Subcutaneous abdominal adipose tissue (tissue), 5 donors: ENCODE measurements at regions not wholly inside any gene's neighbourhood (a gene's known extent, or its start where the extent isn't known, plus 50 kb on each side); places are given as distances from the start of the nearest gene placed in this dataset.

ENCODE experiments used
- H3K27ac ChIP-seq: one replicate; pipeline ENCODE4 v1.7.0; 2013; ENCODE audit warnings: low read depth, mild to moderate bottlenecking, inconsistent platforms, low read length, moderate library complexity
- H3K27me3 ChIP-seq, 5 donors: one replicate each; pipeline ENCODE4 v1.7.0; 2013; ENCODE audit warnings: low read length in 5 of 5, inconsistent platforms in 1 of 5; ENCODE audit not compliant: control insufficient read depth in 5 of 5, insufficient read depth in 4 of 5
- H3K36me3 ChIP-seq, 5 donors: one replicate each; pipeline ENCODE4 v1.7.0; 2013; ENCODE audit warnings: low read length in 5 of 5; ENCODE audit not compliant: control insufficient read depth in 5 of 5, insufficient read depth in 5 of 5
- H3K4me1 ChIP-seq, 5 donors: one replicate each; pipeline ENCODE4 v1.7.0; 2013; ENCODE audit warnings: low read length in 5 of 5, mild to moderate bottlenecking in 3 of 5, moderate library complexity in 1 of 5; ENCODE audit not compliant: control insufficient read depth in 5 of 5, insufficient read depth in 5 of 5
- H3K4me3 ChIP-seq, 5 donors: one replicate each; pipeline ENCODE4 v1.7.0; 2013; ENCODE audit warnings: low read length in 5 of 5, low read depth in 1 of 5
- H3K9ac ChIP-seq, 5 donors: one replicate each; pipeline ENCODE4 v1.7.0; 2013; ENCODE audit warnings: low read length in 5 of 5, mild to moderate bottlenecking in 4 of 5, moderate library complexity in 3 of 5
- H3K9me3 ChIP-seq, 5 donors: one replicate each; pipeline ENCODE4 v1.7.0; 2013; ENCODE audit warnings: low read length in 5 of 5; ENCODE audit not compliant: control insufficient read depth in 5 of 5
- donor health status: healthy.
- donor health status: healthy.
- donor health status: healthy.
- donor health status: healthy.
- donor health status: healthy.

GRCh38 chr9:79382044-79382443 lies 189.7 kb upstream of the TLE4 start:
- H3K4me1 ChIP-seq, result no peaks in the 10 kb centered on the region
- H3K9me3 ChIP-seq, result peaks cover 0 to 8% (median 3%) of the 10 kb centered on the region in 5 donors
- H3K36me3 ChIP-seq, result no peaks in the 10 kb centered on the region
- no peaks in the 10 kb centered on the region for H3K27me3 ChIP-seq
- H3K9ac ChIP-seq, result no peak overlapping the region
- no peak overlapping the region for H3K27ac ChIP-seq
- no peak overlapping the region for H3K4me3 ChIP-seq

GRCh38 chr9:79382458-79382857 lies 189.3 kb upstream of the TLE4 start:
- no peaks in the 10 kb centered on the region for H3K27me3 ChIP-seq
- no peak overlapping the region for H3K4me3 ChIP-seq
- no peaks in the 10 kb centered on the region for H3K4me1 ChIP-seq
- no peak overlapping the region for H3K27ac ChIP-seq
- H3K36me3 ChIP-seq, result no peaks in the 10 kb centered on the region
- H3K9me3 ChIP-seq, result peaks cover 0 to 8% (median 3%) of the 10 kb centered on the region in 5 donors
- no peak overlapping the region for H3K9ac ChIP-seq

GRCh38 chr9:79383096-79383495 lies 188.7 kb upstream of the TLE4 start:
- H3K4me3 ChIP-seq, result no peak overlapping the region
- H3K36me3 ChIP-seq, result no peaks in the 10 kb centered on the region
- no peaks in the 10 kb centered on the region for H3K4me1 ChIP-seq
- no peak overlapping the region for H3K27ac ChIP-seq
- peaks cover 0 to 8% (median 3%) of the 10 kb centered on the region in 5 donors for H3K9me3 ChIP-seq
- no peak overlapping the region for H3K9ac ChIP-seq
- H3K27me3 ChIP-seq, result no peaks in the 10 kb centered on the region

- Histone ChIP-seq H3K27me3 (no peaks in the 10 kb centered on the region), H3K36me3 (no peaks in the 10 kb centered on the region), H3K9me3 (peaks cover 0 to 8% (median 3%) of the 10 kb centered on the region in 5 donors), H3K9ac (no peak overlapping the region), H3K27ac (no peak overlapping the region), H3K4me1 (no peaks in the 10 kb centered on the region), H3K4me3 (no peak overlapping the region)
These were observed 187.7 kb upstream of the TLE4 start for GRCh38 chr9:79384091-79384490.

GRCh38 chr9:79384501-79384900 lies 187.3 kb upstream of the TLE4 start:
- Histone ChIP-seq H3K9ac (no peak overlapping the region), H3K4me3 (no peak overlapping the region), H3K27ac (no peak overlapping the region), H3K36me3 (no peaks in the 10 kb centered on the region), H3K27me3 (no peaks in the 10 kb centered on the region), H3K4me1 (no peaks in the 10 kb centered on the region), H3K9me3 (peaks cover 0 to 8% (median 3%) of the 10 kb centered on the region in 5 donors)

- no peak overlapping the region for H3K27ac ChIP-seq
- H3K27me3 ChIP-seq, result no peaks in the 10 kb centered on the region
- H3K9ac ChIP-seq, result no peak overlapping the region
- H3K9me3 ChIP-seq, result peaks cover 0 to 2% (median 0%) of the 10 kb centered on the region in 5 donors
- H3K4me1 ChIP-seq, result no peaks in the 10 kb centered on the region
- H3K4me3 ChIP-seq, result no peak overlapping the region
- H3K36me3 ChIP-seq, result no peaks in the 10 kb centered on the region
These were observed 184.5 kb upstream of the TLE4 start for GRCh38 chr9:79387101-79387835.

GRCh38 chr9:79390077-79390698 lies 181.6 kb upstream of the TLE4 start:
- H3K27me3 ChIP-seq, result no peaks in the 10 kb centered on the region
- H3K9me3 ChIP-seq, result no peaks in the 10 kb centered on the region
- H3K4me3 ChIP-seq, result no peak overlapping the region
- H3K36me3 ChIP-seq, result no peaks in the 10 kb centered on the region
- H3K4me1 ChIP-seq, result no peaks in the 10 kb centered on the region
- no peak overlapping the region for H3K9ac ChIP-seq
- H3K27ac ChIP-seq, result no peak overlapping the region

- Histone ChIP-seq H3K27me3 (no peaks in the 10 kb centered on the region), H3K27ac (no peak overlapping the region), H3K4me1 (no peaks in the 10 kb centered on the region)
These were observed 180.7 kb upstream of the TLE4 start for GRCh38 chr9:79390781-79391770.

GRCh38 chr9:79395228-79395627 lies 176.5 kb upstream of the TLE4 start:
- Histone ChIP-seq H3K9me3 (no peaks in the 10 kb centered on the region), H3K4me1 (no peaks in the 10 kb centered on the region), H3K27ac (no peak overlapping the region), H3K4me3 (no peak overlapping the region), H3K36me3 (no peaks in the 10 kb centered on the region), H3K9ac (no peak overlapping the region), H3K27me3 (no peaks in the 10 kb centered on the region)

More at GRCh38 chr9:79390781-79391770, 180.7 kb upstream of the TLE4 start:
- no peaks in the 10 kb centered on the region for H3K36me3 ChIP-seq
- H3K9ac ChIP-seq, result no peak overlapping the region
- no peak overlapping the region for H3K4me3 ChIP-seq
- H3K9me3 ChIP-seq, result no peaks in the 10 kb centered on the region

- Histone ChIP-seq H3K9ac (no peak overlapping the region), H3K27me3 (no peaks in the 10 kb centered on the region), H3K4me1 (no peaks in the 10 kb centered on the region), H3K36me3 (no peaks in the 10 kb centered on the region), H3K27ac (no peak overlapping the region), H3K4me3 (no peak overlapping the region), H3K9me3 (no peaks in the 10 kb centered on the region)
These were observed 176.0 kb upstream of the TLE4 start for GRCh38 chr9:79395755-79396154.
